Adrenal gland (tissue), 5 donors: ENCODE measurements at regions not wholly inside any gene's neighbourhood (a gene's known extent, or its start where the extent isn't known, plus 50 kb on each side); places are given as distances from the start of the nearest gene placed in this dataset.

Experiments used
- POLR2A ChIP-seq, 2 donors: fragments of 450-650 bp; IDR thresholded peaks; one replicate each; pipeline ENCODE4 v1.6.1; 2017; ENCODE audit warnings: antibody characterized with exemption in 2 of 2, mild to moderate bottlenecking in 2 of 2, moderate library complexity in 1 of 2
- TF ChIP-seq, protein P1 (sequence below), 6 experiments: fragments of 450-650 bp in 4 of 6; fragments of 200-600 bp in 2 of 6; sonication (generic) in 1 of 6; IDR thresholded peaks; 1 replicate in 5 of 6; 2 replicates in 1 of 6; pipeline versions ENCODE4 v1.5.1 to v1.8.0; 2016 to 2021; ENCODE audit warnings: antibody characterized with exemption in 6 of 6, mild to moderate bottlenecking in 2 of 6, moderate library complexity in 1 of 6
- donor health status: DM: no; HTN: no; CAD: no.

DNA sequence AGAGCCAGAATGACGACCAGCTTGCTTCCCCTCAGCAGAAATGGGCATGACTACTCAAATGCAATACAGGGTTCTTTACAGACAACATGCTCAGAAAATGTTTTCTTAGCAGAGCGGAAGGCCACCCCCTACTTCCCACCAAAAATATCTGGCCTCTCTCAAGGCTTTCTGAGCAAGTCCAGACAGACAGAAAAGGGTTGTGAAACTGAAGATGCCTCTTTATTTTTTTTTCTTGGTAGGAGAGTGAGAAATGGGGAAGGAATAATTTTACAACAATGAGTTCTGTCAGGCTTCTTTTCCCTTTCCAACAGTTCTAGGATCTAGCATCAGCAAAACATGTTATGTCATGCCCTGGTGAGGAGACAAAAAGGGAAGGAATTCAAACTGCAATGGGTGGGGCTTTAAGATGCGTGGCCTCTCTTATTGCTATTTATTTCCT lies 172.0 kb upstream of the CAMK1G start:
- TF ChIP-seq, protein P1, sequence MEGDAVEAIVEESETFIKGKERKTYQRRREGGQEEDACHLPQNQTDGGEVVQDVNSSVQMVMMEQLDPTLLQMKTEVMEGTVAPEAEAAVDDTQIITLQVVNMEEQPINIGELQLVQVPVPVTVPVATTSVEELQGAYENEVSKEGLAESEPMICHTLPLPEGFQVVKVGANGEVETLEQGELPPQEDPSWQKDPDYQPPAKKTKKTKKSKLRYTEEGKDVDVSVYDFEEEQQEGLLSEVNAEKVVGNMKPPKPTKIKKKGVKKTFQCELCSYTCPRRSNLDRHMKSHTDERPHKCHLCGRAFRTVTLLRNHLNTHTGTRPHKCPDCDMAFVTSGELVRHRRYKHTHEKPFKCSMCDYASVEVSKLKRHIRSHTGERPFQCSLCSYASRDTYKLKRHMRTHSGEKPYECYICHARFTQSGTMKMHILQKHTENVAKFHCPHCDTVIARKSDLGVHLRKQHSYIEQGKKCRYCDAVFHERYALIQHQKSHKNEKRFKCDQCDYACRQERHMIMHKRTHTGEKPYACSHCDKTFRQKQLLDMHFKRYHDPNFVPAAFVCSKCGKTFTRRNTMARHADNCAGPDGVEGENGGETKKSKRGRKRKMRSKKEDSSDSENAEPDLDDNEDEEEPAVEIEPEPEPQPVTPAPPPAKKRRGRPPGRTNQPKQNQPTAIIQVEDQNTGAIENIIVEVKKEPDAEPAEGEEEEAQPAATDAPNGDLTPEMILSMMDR (IDR thresholded peaks at IDR 0.05), result no peak
- TF ChIP-seq POLR2A (IDR thresholded peaks at IDR 0.05), result no peak
